ENCODE measurements at regions not wholly inside any gene's neighbourhood (a gene's known extent, or its start where the extent isn't known, plus 50 kb on each side); places are given as distances from the start of the nearest gene placed in this dataset.

DNA sequence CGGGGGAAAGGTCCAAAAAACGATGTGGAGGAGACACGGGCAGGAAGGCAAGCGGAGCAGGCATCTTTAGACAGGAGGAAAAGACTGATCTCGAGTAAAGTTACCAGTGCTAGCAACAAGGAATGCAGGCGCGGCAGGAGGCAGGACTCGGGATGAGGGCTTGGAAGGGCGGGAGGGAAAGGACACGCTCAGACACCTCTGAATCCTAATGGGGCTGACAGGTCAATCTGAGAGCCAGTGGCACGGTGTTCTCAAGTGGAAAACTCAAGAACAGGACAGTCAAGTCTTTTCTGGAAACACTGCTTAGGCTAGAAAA is 155.3 kb upstream of the COBL start:
- TF ChIP-seq, protein P1, sequence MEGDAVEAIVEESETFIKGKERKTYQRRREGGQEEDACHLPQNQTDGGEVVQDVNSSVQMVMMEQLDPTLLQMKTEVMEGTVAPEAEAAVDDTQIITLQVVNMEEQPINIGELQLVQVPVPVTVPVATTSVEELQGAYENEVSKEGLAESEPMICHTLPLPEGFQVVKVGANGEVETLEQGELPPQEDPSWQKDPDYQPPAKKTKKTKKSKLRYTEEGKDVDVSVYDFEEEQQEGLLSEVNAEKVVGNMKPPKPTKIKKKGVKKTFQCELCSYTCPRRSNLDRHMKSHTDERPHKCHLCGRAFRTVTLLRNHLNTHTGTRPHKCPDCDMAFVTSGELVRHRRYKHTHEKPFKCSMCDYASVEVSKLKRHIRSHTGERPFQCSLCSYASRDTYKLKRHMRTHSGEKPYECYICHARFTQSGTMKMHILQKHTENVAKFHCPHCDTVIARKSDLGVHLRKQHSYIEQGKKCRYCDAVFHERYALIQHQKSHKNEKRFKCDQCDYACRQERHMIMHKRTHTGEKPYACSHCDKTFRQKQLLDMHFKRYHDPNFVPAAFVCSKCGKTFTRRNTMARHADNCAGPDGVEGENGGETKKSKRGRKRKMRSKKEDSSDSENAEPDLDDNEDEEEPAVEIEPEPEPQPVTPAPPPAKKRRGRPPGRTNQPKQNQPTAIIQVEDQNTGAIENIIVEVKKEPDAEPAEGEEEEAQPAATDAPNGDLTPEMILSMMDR (IDR thresholded peaks at IDR 0.05), result no peak
- TF ChIP-seq POLR2A (IDR thresholded peaks at IDR 0.05), result no peak

All from lower leg skin (tissue), 3 donors.